Neuron (in vitro differentiated cells): ENCODE measurements at regions not wholly inside any gene's neighbourhood (a gene's known extent, or its start where the extent isn't known, plus 50 kb on each side); places are given as distances from the start of the nearest gene placed in this dataset.

ENCODE experiments used
- H2AFZ ChIP-seq: one replicate; pipeline ENCODE4 v1.6.1; 2013; ENCODE audit warnings: low read depth, mild to moderate bottlenecking, inconsistent platforms, low read length, moderate library complexity
- H3K27me3 ChIP-seq: one replicate; pipeline ENCODE4 v1.6.1; 2013; ENCODE audit warnings: low read length; ENCODE audit not compliant: insufficient read depth
- H3K36me3 ChIP-seq: one replicate; pipeline ENCODE4 v1.6.1; 2013; ENCODE audit warnings: low read length; ENCODE audit not compliant: insufficient read depth
- H3K4me1 ChIP-seq: one replicate; pipeline ENCODE4 v1.6.1; 2013; ENCODE audit warnings: low read length; ENCODE audit not compliant: insufficient read depth
- H3K4me3 ChIP-seq: 2 replicates; pipeline ENCODE4 v1.5.1; 2013; ENCODE audit warnings: mild to moderate bottlenecking, low read length, moderate library complexity
- H3K9me3 ChIP-seq: one replicate; pipeline ENCODE4 v1.6.1; 2013; ENCODE audit warnings: low read length

- Histone ChIP-seq H3K4me1 (no peaks in the 10 kb centered on the region), H2AFZ (no peak overlapping the region), H3K27me3 (no peaks in the 10 kb centered on the region), H3K36me3 (no peaks in the 10 kb centered on the region), H3K9me3 (peaks cover 19% of the 10 kb centered on the region), H3K4me3 (no peak overlapping the region)
Observed at GRCh38 chr15:25176991-25177954, 222.5 kb downstream of the SNRPN start.

GRCh38 chr15:25177955-25178801 lies 223.4 kb downstream of the SNRPN start:
- Histone ChIP-seq H3K27me3 (no peaks in the 10 kb centered on the region), H2AFZ (no peak overlapping the region), H3K4me1 (no peaks in the 10 kb centered on the region), H3K9me3 (peaks cover 16% of the 10 kb centered on the region), H3K4me3 (no peak overlapping the region), H3K36me3 (no peaks in the 10 kb centered on the region)

GRCh38 chr15:25178835-25179672 lies 224.3 kb downstream of the SNRPN start:
- Histone ChIP-seq H3K36me3 (no peaks in the 10 kb centered on the region), H3K9me3 (peaks cover 12% of the 10 kb centered on the region), H3K4me3 (no peak overlapping the region), H2AFZ (no peak overlapping the region), H3K27me3 (no peaks in the 10 kb centered on the region), H3K4me1 (no peaks in the 10 kb centered on the region)

- no peak overlapping the region for H3K4me3 ChIP-seq
- H3K36me3 ChIP-seq = no peaks in the 10 kb centered on the region
- no peak overlapping the region for H2AFZ ChIP-seq
- no peaks in the 10 kb centered on the region for H3K27me3 ChIP-seq
- H3K9me3 ChIP-seq = peaks cover 14% of the 10 kb centered on the region
- no peaks in the 10 kb centered on the region for H3K4me1 ChIP-seq
Observed at GRCh38 chr15:25179673-25180511, 225.1 kb downstream of the SNRPN start.

GRCh38 chr15:25180606-25181292 lies 226.0 kb downstream of the SNRPN start:
- Histone ChIP-seq H3K9me3 (peaks cover 18% of the 10 kb centered on the region), H2AFZ (no peak overlapping the region), H3K36me3 (no peaks in the 10 kb centered on the region), H3K27me3 (no peaks in the 10 kb centered on the region), H3K4me3 (no peak overlapping the region), H3K4me1 (no peaks in the 10 kb centered on the region)

GRCh38 chr15:25181293-25182097 lies 226.7 kb downstream of the SNRPN start:
- no peaks in the 10 kb centered on the region for H3K4me1 ChIP-seq
- no peaks in the 10 kb centered on the region for H3K36me3 ChIP-seq
- H2AFZ ChIP-seq = no peak overlapping the region
- H3K4me3 ChIP-seq = no peak overlapping the region
- H3K9me3 ChIP-seq = peaks cover 12% of the 10 kb centered on the region
- no peaks in the 10 kb centered on the region for H3K27me3 ChIP-seq

GRCh38 chr15:25182098-25182478 lies 227.3 kb downstream of the SNRPN start:
- H3K27me3 ChIP-seq = no peaks in the 10 kb centered on the region
- no peak overlapping the region for H2AFZ ChIP-seq
- no peaks in the 10 kb centered on the region for H3K36me3 ChIP-seq
- H3K4me3 ChIP-seq = no peak overlapping the region
- peaks cover 12% of the 10 kb centered on the region for H3K9me3 ChIP-seq
- H3K4me1 ChIP-seq = no peaks in the 10 kb centered on the region

- Histone ChIP-seq H3K9me3 (peaks cover 12% of the 10 kb centered on the region), H3K27me3 (no peaks in the 10 kb centered on the region), H3K4me3 (no peak overlapping the region), H3K4me1 (no peaks in the 10 kb centered on the region), H2AFZ (no peak overlapping the region), H3K36me3 (no peaks in the 10 kb centered on the region)
Observed at GRCh38 chr15:25182736-25183445, 228.1 kb downstream of the SNRPN start.

GRCh38 chr15:25183581-25184251 lies 228.9 kb downstream of the SNRPN start:
- no peak overlapping the region for H3K4me3 ChIP-seq
- no peaks in the 10 kb centered on the region for H3K36me3 ChIP-seq
- H3K27me3 ChIP-seq = no peaks in the 10 kb centered on the region
- H2AFZ ChIP-seq = no peak overlapping the region
- H3K9me3 ChIP-seq = peaks cover 14% of the 10 kb centered on the region
- no peaks in the 10 kb centered on the region for H3K4me1 ChIP-seq

- H2AFZ ChIP-seq = no peak overlapping the region
Observed at GRCh38 chr15:25184356-25185155, 229.8 kb downstream of the SNRPN start.

More at GRCh38 chr15:25184356-25185155, 229.8 kb downstream of the SNRPN start:
- no peaks in the 10 kb centered on the region for H3K36me3 ChIP-seq
- peaks cover 15% of the 10 kb centered on the region for H3K9me3 ChIP-seq
- H3K4me1 ChIP-seq = no peaks in the 10 kb centered on the region
- no peak overlapping the region for H3K4me3 ChIP-seq
- H3K27me3 ChIP-seq = no peaks in the 10 kb centered on the region
